ENCODE measurements at regions not wholly inside any gene's neighbourhood (a gene's known extent, or its start where the extent isn't known, plus 50 kb on each side); places are given as distances from the start of the nearest gene placed in this dataset.
"Not testable (repeated sequence)": the region's sequence is repeated elsewhere in the genome, so short reads cannot be mapped to it uniquely, and the experiment has no call there.

DNA sequence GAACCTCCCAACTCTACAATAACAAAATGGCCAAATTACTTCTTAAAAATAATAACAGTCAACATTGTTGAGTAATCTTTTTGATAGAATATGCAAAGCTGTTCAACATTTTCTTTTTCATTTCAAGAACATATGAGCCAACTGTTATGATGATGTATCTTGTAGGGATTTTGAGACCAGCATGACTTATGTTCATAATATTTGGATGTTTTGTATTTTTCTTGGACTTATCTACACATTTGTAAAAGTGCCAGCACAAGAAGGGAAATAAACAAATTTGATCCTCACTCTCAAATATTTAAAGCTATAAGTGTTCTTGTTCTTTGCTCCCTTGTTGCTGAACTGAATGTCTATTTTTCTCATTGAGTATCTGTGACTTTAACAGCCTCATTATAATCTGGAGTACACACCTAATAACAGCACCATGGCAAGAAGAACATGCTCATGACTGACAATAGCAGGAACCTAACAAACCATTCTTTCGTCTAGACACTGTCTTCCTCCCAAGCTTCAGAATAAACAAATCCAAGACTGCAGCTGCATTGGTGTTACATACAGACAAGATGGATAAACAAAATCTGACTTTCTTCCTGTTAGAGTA, 1049.7 kb downstream of the FAT4 start:
- no peak for DNase-seq

GRCh38 chr4:126369076-126369475, 1054.3 kb downstream of the FAT4 start:
- no peak for DNase-seq

DNA sequence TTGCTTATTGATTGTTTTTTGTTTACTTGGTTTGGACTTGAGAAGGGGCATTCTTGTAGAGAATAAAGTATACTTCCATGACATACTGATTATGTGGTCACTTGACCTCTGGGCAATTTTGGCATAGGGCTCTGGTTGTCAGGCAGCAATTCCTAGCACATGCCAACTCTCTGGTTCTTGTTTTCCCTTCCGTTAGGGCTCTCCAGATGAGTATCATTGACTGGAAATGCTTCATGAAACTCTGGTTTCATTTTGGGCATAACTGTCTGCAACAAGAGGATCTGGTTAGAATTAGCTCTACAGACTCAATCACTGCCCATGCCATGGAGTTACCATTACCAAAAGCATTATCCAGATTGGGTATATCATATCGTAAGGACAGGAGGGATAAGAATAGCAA, 1057.9 kb downstream of the FAT4 start:
- DNase-seq = no peak

- no peak for DNase-seq
Observed at GRCh38 chr4:126375462-126376054, 1060.8 kb downstream of the FAT4 start.

- no peak for DNase-seq
Observed at GRCh38 chr4:126385954-126386353, 1071.2 kb downstream of the FAT4 start.

GRCh38 chr4:126386512-126386911, 1071.8 kb downstream of the FAT4 start:
- DNase-seq = no peak

- DNase-seq = no peak
Observed at GRCh38 chr4:126395664-126396063, 1080.9 kb downstream of the FAT4 start.

- no peak for DNase-seq
Observed at GRCh38 chr4:126396121-126396520, 1081.4 kb downstream of the FAT4 start.

GRCh38 chr4:126396703-126397102, 1081.9 kb downstream of the FAT4 start:
- no peak for DNase-seq

- no peak for DNase-seq
Observed at GRCh38 chr4:126404549-126404948, 1089.8 kb downstream of the FAT4 start.

GRCh38 chr4:126405369-126405982, 1090.7 kb downstream of the FAT4 start:
- no peak for DNase-seq

DNA sequence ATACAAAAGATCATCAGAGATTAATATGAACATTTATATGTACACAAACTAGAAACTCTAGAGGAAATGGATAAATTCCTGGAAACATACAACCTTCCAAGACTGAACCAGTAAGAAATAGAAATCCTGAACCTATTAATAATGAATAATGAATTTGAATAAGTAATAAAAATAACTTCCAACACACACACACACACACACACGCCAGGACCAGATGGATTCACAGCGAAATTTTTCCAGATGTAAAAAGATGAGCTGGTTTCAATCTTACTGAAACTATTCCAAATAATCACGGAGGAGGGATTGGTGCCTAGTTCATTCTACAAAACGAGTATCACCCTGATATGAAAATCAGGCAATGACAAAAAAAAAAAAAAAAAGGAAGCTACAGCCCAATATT, 1095.0 kb downstream of the FAT4 start:
- DNase-seq = no peak

DNA sequence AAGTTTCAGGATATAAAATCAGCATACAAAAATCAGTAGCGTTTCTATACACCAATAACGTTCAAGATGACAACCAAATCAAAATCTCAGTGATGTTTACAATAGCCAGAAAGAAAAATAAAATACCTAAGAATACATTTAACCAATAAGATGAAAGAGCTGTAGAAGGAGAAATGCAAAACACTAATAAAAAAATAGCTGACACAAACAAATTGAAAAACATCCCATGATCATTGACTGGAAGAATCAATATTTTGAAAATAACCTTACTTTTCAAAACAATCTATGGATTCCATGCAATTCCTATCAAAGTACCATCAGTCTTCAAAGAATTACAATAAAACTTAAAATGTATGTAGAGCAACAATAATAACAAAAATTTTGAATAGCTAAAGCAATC, 1096.3 kb downstream of the FAT4 start:
- no peak for DNase-seq

DNA sequence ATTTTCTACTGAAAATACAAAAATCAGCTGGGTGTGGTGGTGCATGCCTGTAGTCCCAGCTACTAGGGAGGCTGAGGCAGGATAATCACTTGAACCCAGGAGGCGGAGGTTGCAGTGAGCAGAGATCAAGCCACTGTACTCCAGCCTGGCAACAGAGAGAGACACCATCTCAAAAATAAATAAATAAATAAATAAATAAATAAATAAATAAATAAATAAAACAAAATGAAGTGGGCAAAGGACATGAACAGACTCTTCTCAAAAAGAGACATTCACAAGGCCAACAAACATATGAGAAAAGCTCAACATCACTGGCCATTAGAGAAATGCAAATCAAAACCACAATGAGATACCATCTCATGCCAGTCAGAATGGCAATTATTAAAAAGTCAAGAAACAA, 1097.6 kb downstream of the FAT4 start:
- DNase-seq = not testable (repeated sequence)

- DNase-seq = no peak
Observed at GRCh38 chr4:126414741-126415140, 1100.0 kb downstream of the FAT4 start.

DNA sequence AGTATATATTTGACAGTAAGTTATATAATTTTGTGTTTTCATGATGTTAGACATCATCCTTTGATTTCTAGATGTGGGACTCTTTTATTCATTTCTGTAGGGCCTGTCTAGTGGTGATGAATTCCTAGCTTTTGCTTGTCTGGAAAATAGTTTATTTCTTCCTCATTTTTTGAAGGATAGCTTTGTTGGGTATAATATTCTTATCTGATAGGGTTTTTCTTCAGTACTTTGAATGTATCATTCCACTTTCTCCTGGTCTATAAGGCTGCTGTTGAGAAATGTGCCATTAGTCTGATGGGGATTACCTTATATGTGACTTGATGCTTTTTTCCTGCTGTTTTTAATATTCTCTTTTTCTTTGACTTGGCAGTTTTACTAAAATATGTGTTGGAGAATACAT, 1104.5 kb downstream of the FAT4 start:
- DNase-seq = no peak

DNA sequence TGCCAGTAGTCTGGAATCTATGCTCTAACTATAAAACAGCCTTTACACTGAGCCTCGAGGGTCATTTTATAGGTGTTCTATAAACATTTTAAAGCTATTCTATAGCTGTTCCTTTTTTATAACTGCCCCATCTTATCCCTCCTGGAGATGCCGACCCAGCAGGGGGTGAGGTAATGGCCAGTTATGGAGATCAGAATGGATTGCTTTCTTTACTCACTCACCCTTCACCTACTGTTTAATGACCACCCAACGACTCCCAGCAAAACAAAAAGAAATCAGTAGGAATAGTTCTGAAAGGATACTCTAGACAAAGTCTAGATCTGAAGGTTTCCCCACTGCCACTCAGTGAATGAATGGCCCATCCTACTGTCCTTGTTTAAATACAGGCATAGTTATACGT, 1113.1 kb downstream of the FAT4 start:
- DNase-seq = no peak

DNA sequence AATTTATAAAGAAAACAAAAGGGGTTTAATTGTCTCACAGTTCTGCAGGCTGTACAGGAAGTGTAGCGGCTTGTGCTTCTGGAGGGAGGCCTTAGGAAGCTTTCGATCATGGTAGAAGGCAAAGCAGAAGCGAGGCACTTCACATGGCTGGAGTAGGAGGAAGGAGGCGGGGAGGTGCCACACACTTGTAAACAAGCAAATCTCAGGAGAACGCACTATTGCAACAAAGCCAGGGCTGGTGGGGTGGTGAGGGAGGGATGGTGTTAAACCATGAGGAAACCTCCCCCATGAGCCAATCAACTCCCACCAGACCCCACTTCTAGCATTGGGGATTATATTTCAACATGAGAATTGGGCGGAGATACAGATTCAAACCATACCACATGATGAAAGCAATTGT, 1116.3 kb downstream of the FAT4 start:
- no peak for DNase-seq

- DNase-seq = no peak
Observed at GRCh38 chr4:126435491-126435890, 1120.7 kb downstream of the FAT4 start.

DNA sequence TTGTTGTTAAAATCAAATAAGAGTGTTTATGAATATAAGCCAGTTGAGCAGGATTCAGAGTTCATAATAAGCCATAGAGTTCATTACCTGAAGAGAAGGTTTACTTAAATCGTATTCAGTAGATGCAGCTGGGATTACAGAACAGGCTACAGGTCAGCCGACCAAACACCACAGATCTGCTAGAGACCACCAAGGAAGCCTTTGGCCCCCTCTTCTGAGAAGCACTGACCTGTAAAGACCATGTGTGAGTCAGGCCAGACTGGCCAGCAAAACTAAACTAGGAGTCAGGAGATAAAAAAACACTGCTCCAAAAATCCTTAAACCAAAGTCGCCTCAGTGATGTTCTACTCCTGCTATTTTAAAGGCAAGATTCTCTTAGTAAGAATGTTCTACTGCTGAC, 1125.5 kb downstream of the FAT4 start:
- no peak for DNase-seq

- no peak for DNase-seq
Observed at GRCh38 chr4:126441173-126442035, 1126.6 kb downstream of the FAT4 start.

DNA sequence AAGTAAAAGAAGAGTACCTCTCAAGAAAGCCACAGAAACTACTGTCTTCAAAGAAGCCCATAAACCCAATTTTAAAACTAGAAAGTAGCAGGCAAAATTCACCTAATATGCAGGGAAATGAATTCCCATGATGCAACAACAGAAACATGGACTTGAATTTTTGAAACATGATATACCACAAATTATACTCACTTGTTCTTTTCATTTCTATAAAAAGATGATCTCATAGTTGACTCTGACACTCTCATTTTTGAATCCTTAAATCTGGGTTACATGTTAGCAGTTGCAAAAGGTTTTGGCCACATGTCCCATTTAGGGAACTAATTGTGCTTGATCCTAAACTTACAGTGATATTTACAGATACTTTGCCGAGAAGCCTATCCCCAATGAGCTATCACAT, 1130.8 kb downstream of the FAT4 start:
- no peak for DNase-seq

DNA sequence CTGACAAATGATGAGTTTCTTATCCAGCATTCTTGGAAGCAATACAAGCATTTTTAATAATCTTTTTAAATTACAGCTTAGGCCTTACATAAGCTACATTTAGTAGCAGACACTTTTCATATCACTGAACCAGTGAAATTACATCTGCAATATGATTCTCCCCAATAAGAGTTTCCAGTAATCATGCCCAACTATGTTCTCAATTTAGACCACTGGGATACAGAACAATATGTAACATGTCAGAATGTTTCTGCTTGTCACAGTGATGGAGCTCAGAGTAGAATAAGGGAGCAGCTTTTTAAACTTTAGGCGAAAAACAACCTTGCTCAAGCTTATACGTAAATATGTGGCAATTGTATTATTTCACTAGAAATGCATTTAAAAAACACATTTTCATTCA, 1132.2 kb downstream of the FAT4 start:
- no peak for DNase-seq

All from C1 segment of cervical spinal cord (tissue), 14 donors.